HCT116 (cell line): ENCODE measurements at regions not wholly inside any gene's neighbourhood (a gene's known extent, or its start where the extent isn't known, plus 50 kb on each side); places are given as distances from the start of the nearest gene placed in this dataset.

Source experiments
- CEBPB ChIP-seq: IDR thresholded peaks from 2 replicates; pipeline ENCODE4 v1.6.1; 2012; ENCODE audit warnings: low read depth
- EZH2 ChIP-seq: fragments of 200-600 bp; sonication (generic); IDR thresholded peaks from 2 replicates; pipeline ENCODE4 v1.6.1; 2017; ENCODE audit warnings: antibody characterized with exemption, mixed run types
- RAD21 ChIP-seq: IDR thresholded peaks from 2 replicates; pipeline ENCODE4 v1.6.1; 2012; ENCODE audit warnings: low read depth, mild to moderate bottlenecking
- SIN3A ChIP-seq: IDR thresholded peaks from 2 replicates; pipeline ENCODE4 v1.6.1; 2012; ENCODE audit warnings: low read depth
- SP1 ChIP-seq: IDR thresholded peaks from 2 replicates; pipeline ENCODE4 v1.6.1; 2012; ENCODE audit warnings: low read depth
- TF ChIP-seq, protein P1 (sequence below): IDR thresholded peaks from 2 replicates; pipeline ENCODE4 v1.6.1; 2012

DNA sequence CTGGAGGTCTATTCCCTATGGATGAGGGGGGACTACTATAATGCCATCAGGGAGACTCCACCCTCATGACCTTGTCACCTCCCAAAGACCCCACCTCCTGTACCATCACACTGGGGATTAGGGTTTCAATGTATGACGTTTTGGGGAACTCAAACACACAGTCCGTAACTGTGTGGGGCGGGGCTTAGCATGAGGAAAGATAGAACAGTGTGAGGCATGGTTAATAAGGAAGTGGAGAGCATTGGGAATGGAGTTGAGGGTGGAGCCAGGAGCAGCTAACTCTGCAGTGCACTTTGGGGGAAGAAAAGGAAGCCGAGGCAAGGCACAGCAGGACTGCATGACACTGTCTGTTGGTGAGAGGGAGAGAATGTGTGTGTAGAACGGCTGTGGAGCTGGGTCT, 90.9 kb upstream of the AGBL1 start:
- TF ChIP-seq, protein P1, sequence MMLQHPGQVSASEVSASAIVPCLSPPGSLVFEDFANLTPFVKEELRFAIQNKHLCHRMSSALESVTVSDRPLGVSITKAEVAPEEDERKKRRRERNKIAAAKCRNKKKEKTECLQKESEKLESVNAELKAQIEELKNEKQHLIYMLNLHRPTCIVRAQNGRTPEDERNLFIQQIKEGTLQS = no peak
- TF ChIP-seq RAD21 (no peak), SP1 (no peak), EZH2 (no peak), SIN3A (no peak), CEBPB (no peak)
